Left ventricle myocardium superior (tissue), 1 donor: ENCODE measurements at regions not wholly inside any gene's neighbourhood (a gene's known extent, or its start where the extent isn't known, plus 50 kb on each side); places are given as distances from the start of the nearest gene placed in this dataset.
A peak's percentile ranks its signal among the peaks of the same experiment; 100 is the strongest.

Experiments
- ATAC-seq: fragments of 200-7000 bp; cut with Tn5 transposase; one replicate; pipeline ENCODE4 v1.9.1; 2020; ENCODE audit warnings: mild to moderate bottlenecking, moderate library complexity
- DNase-seq: peaks from one replicate; pipeline ENCODE4 v3.0.0-alpha.2; 2020
- intact Hi-C: fragments of 100-400 bp; cut with micrococcal nuclease; formaldehyde crosslinking; loops from one replicate; pipeline ENCODE4 v1.11.0; 2022
- donor health status: DM: no; HTN: yes; CAD: no; lungs with severe emphysema.

DNA sequence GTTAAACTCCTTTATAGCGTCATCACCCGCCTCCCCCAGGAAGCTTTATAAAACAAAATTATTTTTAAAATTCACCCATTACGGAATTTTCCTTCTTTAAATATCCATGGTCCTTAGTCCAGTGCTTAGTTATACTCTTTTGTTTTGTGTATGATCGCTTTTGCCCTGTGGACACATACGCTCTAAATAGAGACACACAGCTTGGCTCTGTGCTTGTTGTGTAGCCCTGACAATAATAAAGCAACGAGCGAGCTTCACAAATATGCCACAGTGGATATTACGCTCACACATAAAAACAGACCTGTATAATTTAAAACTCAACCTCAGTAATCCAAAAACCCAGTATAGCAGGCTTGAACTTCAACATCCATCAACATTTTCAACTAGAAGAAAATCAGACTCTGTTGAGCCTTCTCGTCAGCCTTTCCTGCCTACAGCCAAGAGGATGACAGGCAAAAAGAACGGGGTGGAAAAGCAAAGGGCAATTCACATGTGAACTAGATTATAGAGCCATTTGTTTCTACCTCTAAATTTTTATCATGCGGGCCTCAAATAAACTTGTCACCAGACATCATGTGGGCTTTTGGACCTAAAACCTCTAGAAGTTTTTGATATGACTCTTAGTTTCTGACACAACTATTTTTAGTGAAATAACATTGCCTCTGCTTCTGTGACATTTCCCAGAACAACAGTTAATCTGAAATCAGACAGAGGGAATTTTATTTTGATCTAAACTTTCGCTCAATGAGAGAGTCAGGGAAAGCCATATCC is 89.6 kb upstream of the THBS1 start:
- intact Hi-C loops: no loop called here
- DNase-seq (no peak), ATAC-seq (peak; percentile 44)

DNA sequence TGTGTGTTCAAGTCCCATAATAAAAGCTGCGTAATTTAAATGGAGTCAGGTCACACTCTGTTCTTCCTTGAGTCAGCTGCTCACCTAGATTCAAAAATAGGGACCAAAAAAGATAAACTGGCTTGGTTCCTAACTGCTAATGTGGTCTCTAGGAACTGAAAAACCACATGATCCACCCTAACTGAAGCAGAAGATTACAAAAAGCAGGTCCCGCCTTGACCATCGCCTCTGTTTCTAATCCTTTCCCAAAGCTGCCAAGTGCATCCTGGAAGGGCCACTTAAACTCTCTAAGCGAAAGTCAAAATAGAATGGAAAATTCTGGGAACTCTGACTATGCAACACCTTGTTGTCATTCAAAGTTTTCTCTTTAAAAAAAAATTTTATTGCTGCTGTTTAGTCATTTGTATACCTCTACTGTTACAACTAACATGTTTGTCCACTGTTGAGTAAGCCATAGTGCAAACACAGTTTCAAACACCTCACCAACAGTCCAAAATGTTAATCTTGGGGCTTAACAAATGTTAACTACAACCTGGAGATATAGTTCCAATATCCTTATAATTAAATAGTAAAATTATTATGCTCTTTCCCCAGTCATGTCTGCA is 88.9 kb upstream of the THBS1 start:
- intact Hi-C loops: no loop called here
- ATAC-seq (peak; percentile 71), DNase-seq (no peak)

- DNase-seq (no peak), ATAC-seq (no peak)
- intact Hi-C loops: no loop called here
Measured at GRCh38 chr15:39493424-39494067, 87.3 kb upstream of the THBS1 start.

DNA sequence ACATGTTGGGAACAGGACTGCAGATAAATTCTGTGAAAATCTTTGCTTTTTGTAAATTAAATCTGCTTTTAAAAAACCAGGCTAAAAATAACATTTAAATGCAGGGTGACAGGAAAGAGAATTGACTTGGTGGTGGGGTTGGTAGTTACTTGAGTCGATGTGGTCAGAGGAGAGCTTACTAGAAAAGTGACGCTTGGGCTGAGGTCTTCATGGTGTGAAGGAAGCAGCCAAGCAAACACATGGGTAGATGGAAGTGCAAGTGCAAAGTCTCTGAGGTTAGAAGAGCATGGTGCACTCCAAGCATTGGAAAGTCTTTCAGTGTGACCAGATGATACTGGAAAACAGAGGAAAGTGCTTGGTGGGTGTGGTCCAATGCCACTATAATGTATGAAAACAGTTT is 86.4 kb upstream of the THBS1 start:
- intact Hi-C loops: no loop called here
- DNase-seq: no peak
- no peak for ATAC-seq

GRCh38 chr15:39495871-39496840 is 84.7 kb upstream of the THBS1 start:
- DNase-seq (no peak), ATAC-seq (no peak)
- intact Hi-C loops: no loop called here

DNA sequence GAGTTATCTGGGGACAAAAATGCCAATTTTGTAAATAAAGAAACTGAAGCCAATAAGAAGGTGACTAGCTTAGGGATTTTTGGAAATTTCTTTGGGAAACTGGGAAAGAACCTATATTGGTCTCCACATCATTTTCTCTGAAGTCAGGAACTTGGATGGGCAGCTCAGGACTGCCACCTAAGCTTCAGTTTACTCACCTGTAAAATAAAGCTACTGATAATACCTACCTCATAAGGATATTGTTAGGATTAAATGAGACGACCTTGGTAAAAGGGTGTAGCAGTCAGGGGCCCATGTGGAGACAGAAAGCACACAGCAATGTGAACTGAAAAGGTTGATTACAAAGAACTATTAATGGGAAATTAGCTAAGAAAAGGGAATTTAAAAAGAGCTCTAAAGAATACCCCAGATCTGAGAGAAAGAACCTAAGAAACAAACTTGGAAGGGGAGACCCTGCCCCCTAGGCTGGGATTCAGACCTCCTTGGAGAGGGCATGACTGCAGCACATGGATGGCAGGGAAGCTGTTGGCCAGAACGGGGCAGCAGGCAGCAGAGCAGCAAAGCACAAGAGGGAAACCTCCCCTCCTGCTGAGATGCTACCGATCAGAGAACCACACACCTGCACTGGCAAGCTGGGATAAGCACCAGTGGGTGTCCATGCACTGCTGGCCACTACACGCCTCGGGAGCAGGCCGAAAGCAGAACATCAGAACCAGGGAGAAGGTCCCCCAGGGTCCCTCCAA is 83.7 kb upstream of the THBS1 start:
- ATAC-seq: no peak
- intact Hi-C loops: no loop called here
- DNase-seq: no peak

DNA sequence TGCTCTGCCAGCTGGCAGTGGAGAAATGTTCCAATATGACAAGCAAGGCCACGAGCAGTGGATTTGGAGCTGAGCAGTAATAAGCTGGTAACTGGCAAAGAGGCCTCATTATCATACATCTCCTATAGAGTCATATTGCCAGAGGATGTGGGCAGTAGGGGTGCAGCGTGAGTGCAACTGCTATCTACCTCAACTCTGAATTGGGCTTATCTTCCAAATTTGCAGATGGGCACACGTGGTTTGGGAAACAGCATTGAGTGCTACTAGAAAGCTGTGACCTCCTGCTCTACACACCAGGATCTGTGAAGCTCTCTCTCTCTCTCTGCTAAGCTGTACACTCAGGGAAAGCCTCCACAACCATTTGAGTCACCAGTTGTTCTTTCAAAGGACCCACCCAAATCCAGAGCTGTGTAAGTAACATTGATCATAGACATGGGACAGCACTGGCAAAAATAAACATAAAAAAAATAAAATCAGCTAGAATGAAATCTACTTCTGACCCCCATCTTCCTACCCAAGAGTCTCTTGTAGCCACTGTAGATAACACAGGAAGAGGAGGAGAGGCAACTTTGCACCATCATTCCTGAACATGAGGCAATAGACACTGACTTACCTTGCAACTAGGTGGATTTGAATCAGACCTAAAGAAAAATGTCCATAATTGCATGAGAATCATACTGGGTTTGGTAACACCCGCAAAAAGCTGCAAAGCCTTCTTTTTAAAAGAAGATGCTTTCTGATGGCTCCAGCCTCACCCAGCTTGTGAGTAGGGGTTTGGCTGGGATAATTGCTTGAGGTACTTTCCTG is 82.9 kb upstream of the THBS1 start:
- ATAC-seq: no peak

GRCh38 chr15:39498629-39499028 is 82.2 kb upstream of the THBS1 start:
- peak; percentile 44 for ATAC-seq
- intact Hi-C loops: no loop called here

More for the DNA sequence above, 82.9 kb upstream of the THBS1 start:
- intact Hi-C loops: no loop called here
- no peak for DNase-seq

DNA sequence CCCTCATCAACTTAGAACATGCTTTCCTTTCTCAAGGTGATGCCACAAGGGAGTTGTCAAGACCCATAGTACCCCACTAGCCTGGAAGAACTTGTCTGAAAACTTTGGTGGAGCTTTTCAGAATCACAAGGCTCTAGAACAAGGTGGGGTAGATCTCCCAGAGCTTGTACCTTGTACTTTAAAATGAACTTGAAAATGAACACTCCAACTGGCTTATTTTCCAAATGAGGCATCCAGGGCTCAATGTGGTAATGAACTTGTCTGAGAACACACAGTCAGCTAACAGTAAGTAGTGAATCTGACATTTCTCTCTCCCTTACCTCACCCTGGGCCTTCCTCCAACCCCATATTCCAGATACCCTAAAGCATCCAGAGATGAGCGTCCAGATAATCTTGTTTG is 81.8 kb upstream of the THBS1 start:
- intact Hi-C loops: no loop called here
- DNase-seq (no peak), ATAC-seq (no peak)

More at GRCh38 chr15:39498629-39499028, 82.2 kb upstream of the THBS1 start:
- peak; percentile 28 for DNase-seq

- ATAC-seq (no peak), DNase-seq (no peak)
- intact Hi-C loops: no loop called here
Measured at GRCh38 chr15:39499681-39500080, 81.2 kb upstream of the THBS1 start.

DNA sequence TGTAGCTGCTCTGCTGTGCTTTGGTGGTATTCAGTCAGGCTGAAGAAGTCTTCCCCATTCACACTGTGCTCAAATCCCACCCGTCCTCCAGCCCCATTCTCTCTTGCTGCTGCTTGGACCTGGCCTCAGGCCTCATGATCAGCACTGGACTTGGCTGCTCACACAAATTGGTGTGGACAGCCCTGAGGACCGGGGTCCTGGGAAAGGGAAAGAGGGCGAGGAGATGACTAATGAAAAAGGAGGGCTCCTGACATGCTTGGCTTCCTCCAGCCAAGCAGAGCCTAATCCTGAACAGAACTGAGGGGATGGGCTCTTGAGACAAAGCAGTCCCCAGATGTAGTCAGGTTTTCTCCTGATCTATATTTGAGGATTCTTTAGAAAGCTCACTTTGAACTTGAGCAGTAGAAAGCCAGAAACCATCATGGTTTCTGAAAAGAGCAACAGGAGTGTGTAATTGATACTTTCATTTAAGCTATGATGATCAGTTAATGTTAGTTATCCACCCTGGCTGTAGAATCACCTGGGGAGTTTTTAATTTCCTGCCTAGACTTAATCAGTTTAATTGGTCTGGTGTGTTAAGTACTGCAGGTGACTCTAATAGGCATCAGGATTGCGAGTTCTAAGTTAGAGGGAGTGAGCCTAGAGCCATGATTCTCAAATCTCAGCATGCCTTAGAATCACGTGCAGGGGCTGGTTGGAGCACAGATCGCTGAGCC is 79.4 kb upstream of the THBS1 start:
- DNase-seq (no peak), ATAC-seq (no peak)
- intact Hi-C loops: no loop called here

DNA sequence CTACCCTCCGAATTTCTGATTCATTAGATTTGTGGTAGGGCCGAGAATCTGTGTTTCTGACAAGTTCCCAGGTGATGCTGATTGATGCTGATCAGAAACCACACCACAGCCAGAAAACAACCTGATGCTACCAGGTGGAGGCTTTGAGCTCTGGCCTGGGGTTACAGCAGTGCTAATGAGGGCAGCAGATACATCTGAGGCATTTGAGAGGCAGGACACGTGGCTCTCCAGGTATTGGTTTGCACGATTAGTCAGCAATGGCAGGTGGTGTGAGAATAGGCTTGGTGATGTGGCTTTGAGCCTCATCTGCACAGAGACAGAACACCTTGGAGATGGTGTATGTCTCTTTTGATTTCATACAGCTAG is 78.8 kb upstream of the THBS1 start:
- intact Hi-C loops: no loop called here
- DNase-seq (no peak), ATAC-seq (no peak)

DNA sequence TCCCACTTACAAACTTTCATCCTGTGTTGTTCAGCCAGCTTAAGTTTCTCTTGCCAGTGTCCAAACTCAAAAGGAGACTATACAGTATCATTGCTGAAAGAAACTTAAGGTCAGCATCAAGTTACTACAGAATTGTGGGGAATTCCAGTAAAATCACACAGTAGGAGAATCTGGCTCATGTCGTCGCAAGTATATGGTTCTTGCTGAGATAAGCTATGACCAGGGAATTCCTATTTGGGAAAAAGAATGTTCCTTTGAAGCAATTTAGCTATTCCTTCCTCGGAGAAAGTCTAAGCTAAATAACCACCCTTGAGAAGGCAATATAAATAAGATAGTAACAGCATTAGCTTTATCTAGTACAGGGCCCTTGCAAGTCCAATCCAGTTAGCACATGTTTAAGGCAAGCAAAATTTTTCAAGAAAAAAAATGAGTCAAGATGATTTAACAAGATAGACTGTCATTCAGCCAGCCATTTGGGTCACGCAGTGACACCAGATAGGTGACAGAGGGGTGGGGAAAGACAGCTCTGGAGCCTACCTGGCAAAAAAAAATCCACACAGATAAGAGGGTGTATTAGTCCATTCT is 78.2 kb upstream of the THBS1 start:
- no peak for DNase-seq
- ATAC-seq: no peak
- intact Hi-C loops: no loop called here

DNA sequence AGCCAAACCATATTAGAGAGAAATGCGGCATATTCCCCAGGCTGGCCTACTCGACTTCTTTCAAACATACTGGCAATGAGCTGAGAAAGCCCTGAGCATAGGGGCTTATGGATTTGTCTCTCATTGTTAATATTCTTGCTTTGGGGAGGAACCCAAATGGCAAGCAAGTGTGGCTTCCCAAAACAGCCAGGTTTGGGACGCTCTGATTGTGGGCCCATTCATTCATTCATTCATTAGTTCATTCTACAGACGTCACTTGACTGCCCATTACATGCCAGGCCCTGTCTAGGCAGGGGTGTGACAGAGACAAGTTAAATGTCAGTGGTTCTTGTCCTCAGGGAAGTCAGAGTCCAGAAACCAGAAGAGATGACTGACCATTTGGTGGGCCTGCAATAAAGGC is 77.4 kb upstream of the THBS1 start:
- no peak for DNase-seq
- no peak for ATAC-seq
- intact Hi-C loops: no loop called here

GRCh38 chr15:39504808-39505207 is 76.1 kb upstream of the THBS1 start:
- intact Hi-C loops: no loop called here
- DNase-seq (no peak), ATAC-seq (no peak)

GRCh38 chr15:39506146-39506545 is 74.7 kb upstream of the THBS1 start:
- DNase-seq (no peak), ATAC-seq (no peak)
- intact Hi-C loops: no loop called here

GRCh38 chr15:39508536-39508935 is 72.3 kb upstream of the THBS1 start:
- intact Hi-C loops: no loop called here
- ATAC-seq: no peak
- DNase-seq: no peak
